ENCODE measurements at regions not wholly inside any gene's neighbourhood (a gene's known extent, or its start where the extent isn't known, plus 50 kb on each side); places are given as distances from the start of the nearest gene placed in this dataset.

DNA sequence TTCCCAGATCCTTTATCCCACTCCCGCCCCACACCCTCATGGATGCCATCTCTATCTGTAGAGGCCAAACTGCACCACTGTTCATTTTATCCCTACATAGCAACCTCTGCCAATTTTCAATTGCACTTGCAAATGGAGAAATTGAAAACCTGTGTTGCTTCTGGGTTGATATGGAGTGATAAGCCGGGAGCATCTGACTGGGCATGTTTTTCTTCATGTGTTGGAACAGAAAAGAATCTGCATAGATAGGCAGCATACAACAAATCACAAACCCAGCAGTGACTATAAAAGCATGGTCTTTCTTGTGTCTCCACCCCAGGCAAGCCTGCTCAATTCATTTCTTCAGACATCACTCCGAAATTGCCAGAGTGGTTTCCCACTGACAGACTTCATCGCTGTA lies 608.8 kb upstream of the CAMK1G start:
- TF ChIP-seq, protein P1, sequence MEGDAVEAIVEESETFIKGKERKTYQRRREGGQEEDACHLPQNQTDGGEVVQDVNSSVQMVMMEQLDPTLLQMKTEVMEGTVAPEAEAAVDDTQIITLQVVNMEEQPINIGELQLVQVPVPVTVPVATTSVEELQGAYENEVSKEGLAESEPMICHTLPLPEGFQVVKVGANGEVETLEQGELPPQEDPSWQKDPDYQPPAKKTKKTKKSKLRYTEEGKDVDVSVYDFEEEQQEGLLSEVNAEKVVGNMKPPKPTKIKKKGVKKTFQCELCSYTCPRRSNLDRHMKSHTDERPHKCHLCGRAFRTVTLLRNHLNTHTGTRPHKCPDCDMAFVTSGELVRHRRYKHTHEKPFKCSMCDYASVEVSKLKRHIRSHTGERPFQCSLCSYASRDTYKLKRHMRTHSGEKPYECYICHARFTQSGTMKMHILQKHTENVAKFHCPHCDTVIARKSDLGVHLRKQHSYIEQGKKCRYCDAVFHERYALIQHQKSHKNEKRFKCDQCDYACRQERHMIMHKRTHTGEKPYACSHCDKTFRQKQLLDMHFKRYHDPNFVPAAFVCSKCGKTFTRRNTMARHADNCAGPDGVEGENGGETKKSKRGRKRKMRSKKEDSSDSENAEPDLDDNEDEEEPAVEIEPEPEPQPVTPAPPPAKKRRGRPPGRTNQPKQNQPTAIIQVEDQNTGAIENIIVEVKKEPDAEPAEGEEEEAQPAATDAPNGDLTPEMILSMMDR (IDR thresholded peaks at IDR 0.05; ENCODE audit: poor library complexity, severe bottlenecking) = no peak
- no peak for TF ChIP-seq TAF1 (IDR thresholded peaks at IDR 0.05; ENCODE audit: low read depth)
- TF ChIP-seq EP300 (conservative IDR thresholded peaks at IDR 0.05; ENCODE audit: poor library complexity, severe bottlenecking) = no peak
- TF ChIP-seq RAD21 (conservative IDR thresholded peaks at IDR 0.05) = no peak
- TF ChIP-seq EZH2 (IDR thresholded peaks at IDR 0.05; ENCODE audit: borderline replicate concordance, insufficient read depth, low read length, poor library complexity, severe bottlenecking) = no peak
- TF ChIP-seq, protein P2, sequence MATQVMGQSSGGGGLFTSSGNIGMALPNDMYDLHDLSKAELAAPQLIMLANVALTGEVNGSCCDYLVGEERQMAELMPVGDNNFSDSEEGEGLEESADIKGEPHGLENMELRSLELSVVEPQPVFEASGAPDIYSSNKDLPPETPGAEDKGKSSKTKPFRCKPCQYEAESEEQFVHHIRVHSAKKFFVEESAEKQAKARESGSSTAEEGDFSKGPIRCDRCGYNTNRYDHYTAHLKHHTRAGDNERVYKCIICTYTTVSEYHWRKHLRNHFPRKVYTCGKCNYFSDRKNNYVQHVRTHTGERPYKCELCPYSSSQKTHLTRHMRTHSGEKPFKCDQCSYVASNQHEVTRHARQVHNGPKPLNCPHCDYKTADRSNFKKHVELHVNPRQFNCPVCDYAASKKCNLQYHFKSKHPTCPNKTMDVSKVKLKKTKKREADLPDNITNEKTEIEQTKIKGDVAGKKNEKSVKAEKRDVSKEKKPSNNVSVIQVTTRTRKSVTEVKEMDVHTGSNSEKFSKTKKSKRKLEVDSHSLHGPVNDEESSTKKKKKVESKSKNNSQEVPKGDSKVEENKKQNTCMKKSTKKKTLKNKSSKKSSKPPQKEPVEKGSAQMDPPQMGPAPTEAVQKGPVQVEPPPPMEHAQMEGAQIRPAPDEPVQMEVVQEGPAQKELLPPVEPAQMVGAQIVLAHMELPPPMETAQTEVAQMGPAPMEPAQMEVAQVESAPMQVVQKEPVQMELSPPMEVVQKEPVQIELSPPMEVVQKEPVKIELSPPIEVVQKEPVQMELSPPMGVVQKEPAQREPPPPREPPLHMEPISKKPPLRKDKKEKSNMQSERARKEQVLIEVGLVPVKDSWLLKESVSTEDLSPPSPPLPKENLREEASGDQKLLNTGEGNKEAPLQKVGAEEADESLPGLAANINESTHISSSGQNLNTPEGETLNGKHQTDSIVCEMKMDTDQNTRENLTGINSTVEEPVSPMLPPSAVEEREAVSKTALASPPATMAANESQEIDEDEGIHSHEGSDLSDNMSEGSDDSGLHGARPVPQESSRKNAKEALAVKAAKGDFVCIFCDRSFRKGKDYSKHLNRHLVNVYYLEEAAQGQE (IDR thresholded peaks at IDR 0.05; ENCODE audit: borderline replicate concordance) = no peak
- no peak for TF ChIP-seq POLR2AphosphoS5 (IDR thresholded peaks at IDR 0.05)
